ENCODE measurements at regions not wholly inside any gene's neighbourhood (a gene's known extent, or its start where the extent isn't known, plus 50 kb on each side); places are given as distances from the start of the nearest gene placed in this dataset.
"Not testable (repeated sequence)": the region's sequence is repeated elsewhere in the genome, so short reads cannot be mapped to it uniquely, and the experiment has no call there.

GRCh38 chr14:53855574-53855973 lies 101.1 kb downstream of the BMP4 start:
- DNase-seq, result no peak

- no peak for DNase-seq
Measured at GRCh38 chr14:53855127-53855526, 101.5 kb downstream of the BMP4 start.

- DNase-seq, result no peak
Measured at GRCh38 chr14:53851394-53852090, 105.1 kb downstream of the BMP4 start.

- DNase-seq, result no peak
Measured at GRCh38 chr14:53850714-53851296, 105.8 kb downstream of the BMP4 start.

- no peak for DNase-seq
Measured at GRCh38 chr14:53849549-53849948, 107.1 kb downstream of the BMP4 start.

GRCh38 chr14:53848854-53849253 lies 107.8 kb downstream of the BMP4 start:
- no peak for DNase-seq

- DNase-seq, result no peak
Measured at GRCh38 chr14:53847881-53848280, 108.7 kb downstream of the BMP4 start.

- no peak for DNase-seq
Measured at GRCh38 chr14:53847057-53847456, 109.6 kb downstream of the BMP4 start.

GRCh38 chr14:53845813-53846693 lies 110.6 kb downstream of the BMP4 start:
- DNase-seq, result no peak

- DNase-seq, result no peak
Measured at GRCh38 chr14:53842938-53843337, 113.7 kb downstream of the BMP4 start.

GRCh38 chr14:53841109-53842099 lies 115.2 kb downstream of the BMP4 start:
- no peak for DNase-seq

GRCh38 chr14:53840444-53840843 lies 116.2 kb downstream of the BMP4 start:
- DNase-seq, result no peak

- no peak for DNase-seq
Measured at GRCh38 chr14:53838374-53838773, 118.3 kb downstream of the BMP4 start.

GRCh38 chr14:53837656-53838055 lies 119.0 kb downstream of the BMP4 start:
- not testable (repeated sequence) for DNase-seq

- DNase-seq, result no peak
Measured at GRCh38 chr14:53836551-53836950, 120.1 kb downstream of the BMP4 start.

- DNase-seq, result no peak
Measured at GRCh38 chr14:53828820-53829219, 127.8 kb downstream of the BMP4 start.

- DNase-seq, result no peak
Measured at GRCh38 chr14:53824061-53824460, 132.6 kb downstream of the BMP4 start.

- DNase-seq, result no peak
Measured at GRCh38 chr14:53814392-53814791, 142.2 kb downstream of the BMP4 start.

GRCh38 chr14:53810221-53810620 lies 146.4 kb downstream of the BMP4 start:
- no peak for DNase-seq

- no peak for DNase-seq
Measured at GRCh38 chr14:53808042-53808441, 148.6 kb downstream of the BMP4 start.

GRCh38 chr14:53807542-53807941 lies 149.1 kb downstream of the BMP4 start:
- no peak for DNase-seq

- DNase-seq, result no peak
Measured at GRCh38 chr14:53807108-53807507, 149.5 kb downstream of the BMP4 start.

- DNase-seq, result no peak
Measured at GRCh38 chr14:53796734-53797133, 159.9 kb downstream of the BMP4 start.
